Skeletal muscle cell (primary cell): ENCODE measurements at regions not wholly inside any gene's neighbourhood (a gene's known extent, or its start where the extent isn't known, plus 50 kb on each side); places are given as distances from the start of the nearest gene placed in this dataset.
"Not testable (repeated sequence)": the region's sequence is repeated elsewhere in the genome, so short reads cannot be mapped to it uniquely, and the experiment has no call there.

Source experiments
- DNase-seq: peaks from one replicate; pipeline ENCODE4 v3.0.0-alpha.2; 2010; ENCODE audit warnings: low read depth
- H3K4me3 ChIP-seq: 2 replicates; pipeline ENCODE4 v1.5.1; 2011; ENCODE audit warnings: low read depth, mild to moderate bottlenecking, control low read depth, low read length, moderate library complexity

DNA sequence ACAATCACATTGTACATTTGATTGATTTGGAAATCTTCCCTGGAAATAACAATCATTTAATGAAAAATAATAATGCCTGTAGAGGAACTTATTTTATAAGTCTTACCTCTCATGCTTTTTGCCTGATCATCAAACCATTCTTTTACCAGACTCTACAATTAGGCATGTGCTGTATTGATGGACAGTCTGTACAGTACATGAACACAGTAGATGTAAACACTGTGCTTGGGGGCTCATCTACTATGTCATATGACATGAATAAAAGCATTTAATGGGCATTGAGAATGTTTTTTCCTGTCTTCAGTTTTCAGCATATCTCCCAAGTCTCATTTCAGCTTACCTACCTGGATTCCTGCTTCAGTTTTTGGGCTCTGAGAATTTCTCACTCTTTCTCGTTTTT is 1070.9 kb downstream of the STIM2 start:
- DNase-seq = no peak
- no peak overlapping the region for H3K4me3 ChIP-seq

DNA sequence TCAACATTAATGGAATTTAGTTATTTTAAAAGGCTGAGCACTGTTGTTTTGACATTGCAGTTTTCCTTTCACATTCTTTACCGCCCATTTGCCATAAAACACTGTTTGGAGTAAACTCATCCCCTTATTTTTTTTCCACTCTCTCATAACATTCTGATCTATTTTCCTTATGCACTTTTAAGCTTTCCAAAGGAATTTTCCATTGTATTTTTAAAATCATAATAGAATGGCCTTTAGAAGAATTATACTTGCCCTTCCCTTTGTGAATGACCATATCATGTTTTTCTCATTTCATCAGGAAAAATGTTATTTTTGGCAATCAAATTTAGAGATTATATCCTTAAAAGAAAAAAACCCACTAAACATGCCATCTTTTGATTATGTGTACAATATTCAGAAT is 1074.2 kb downstream of the STIM2 start:
- no peak overlapping the region for H3K4me3 ChIP-seq
- DNase-seq = no peak

DNA sequence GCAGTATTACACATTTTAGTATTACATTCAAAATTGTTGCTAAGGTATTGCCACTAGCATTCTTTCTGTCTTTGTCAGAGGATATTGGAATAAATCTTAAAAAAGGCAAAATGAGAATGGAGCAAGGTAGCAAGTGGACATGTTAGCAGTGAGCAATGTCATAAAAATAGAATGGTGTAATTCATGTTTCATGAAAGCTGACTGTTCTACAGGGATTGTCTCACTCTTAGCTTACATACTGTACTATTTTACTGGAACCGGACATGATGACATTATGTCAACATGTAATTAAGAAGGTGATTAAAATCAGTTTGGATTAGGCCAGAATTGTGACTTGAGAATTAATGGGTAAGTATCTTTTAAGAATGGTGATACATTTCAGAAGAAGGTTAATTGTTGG is 1086.2 kb downstream of the STIM2 start:
- DNase-seq = no peak
- H3K4me3 ChIP-seq = no peak overlapping the region

DNA sequence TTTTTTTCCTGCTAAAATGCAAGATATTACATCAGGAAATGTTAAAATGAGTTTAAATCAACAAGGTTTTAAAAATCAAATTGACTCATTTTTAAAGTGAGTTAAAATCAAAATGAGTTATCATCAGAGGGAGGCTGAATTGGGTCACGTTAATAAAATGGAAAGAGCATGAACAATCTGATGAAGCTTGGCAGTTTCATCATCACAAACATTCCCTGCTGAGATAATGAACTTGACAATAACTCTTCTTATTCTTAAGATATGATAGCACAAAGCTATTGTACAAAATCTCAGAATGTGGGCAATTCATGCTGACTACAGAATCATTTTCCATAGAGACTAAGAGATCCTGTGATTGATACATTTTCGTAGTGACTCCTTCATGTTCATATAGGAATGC is 1086.7 kb downstream of the STIM2 start:
- H3K4me3 ChIP-seq = no peak overlapping the region
- no peak for DNase-seq

DNA sequence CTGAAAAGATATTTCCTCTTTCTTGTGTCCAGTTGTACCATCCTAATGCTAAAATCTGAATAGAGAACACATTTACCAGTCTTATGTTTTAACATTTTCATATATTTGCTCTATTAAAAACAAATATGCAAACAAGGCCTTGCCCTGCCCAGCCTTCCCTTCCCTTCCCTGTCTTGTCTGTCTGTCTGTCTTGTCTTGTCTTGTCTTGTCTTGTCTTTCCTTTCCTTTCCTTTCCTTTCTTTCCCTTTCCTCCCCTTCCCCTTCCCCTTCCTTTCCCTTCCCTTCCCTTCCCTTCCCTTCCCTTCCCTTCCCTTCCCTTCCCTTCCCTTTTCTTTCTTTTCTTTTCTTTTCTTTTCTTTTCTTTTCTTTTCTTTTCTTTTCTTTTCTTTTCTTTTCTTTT is 1103.5 kb downstream of the STIM2 start:
- DNase-seq = no peak

DNA sequence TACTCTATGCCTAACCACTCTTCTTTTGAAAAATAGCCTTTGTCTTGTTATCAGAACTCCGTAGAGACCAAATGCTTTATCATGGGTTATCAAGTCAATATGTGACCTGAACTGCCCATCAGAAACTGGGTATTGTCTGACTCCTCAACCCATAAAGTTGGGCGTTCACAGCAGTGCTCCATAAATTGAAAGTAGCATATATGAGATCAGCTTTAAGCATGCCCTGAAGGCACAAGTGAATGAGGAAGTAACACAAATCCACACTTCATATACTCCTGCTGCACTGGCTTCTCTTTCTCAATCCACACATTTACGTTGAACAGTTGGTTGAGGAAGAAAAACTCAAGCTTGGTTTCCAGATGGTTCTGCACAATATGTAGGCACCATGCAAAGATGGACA is 1106.0 kb downstream of the STIM2 start:
- no peak overlapping the region for H3K4me3 ChIP-seq
- no peak for DNase-seq

More for the DNA sequence above, 1103.5 kb downstream of the STIM2 start:
- no peak overlapping the region for H3K4me3 ChIP-seq

DNA sequence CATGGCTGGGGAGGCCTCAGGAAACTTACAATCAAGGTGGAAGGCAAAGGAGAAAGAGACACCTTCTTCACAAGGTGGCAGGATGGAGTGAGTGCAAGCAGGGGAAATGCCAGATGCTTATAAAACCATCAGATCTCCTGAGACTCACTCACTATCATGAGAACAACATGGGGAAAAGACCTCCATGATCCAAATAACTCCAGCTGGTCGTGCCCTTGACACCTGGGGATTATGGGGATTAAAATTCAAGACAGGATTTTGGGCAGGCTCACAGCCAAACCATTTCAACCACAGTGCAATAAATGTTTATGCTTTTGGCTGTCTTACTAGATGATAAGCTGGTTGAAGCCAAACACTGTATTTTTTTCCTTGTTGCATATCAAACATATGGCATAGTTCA is 1112.4 kb downstream of the STIM2 start:
- no peak overlapping the region for H3K4me3 ChIP-seq
- no peak for DNase-seq

DNA sequence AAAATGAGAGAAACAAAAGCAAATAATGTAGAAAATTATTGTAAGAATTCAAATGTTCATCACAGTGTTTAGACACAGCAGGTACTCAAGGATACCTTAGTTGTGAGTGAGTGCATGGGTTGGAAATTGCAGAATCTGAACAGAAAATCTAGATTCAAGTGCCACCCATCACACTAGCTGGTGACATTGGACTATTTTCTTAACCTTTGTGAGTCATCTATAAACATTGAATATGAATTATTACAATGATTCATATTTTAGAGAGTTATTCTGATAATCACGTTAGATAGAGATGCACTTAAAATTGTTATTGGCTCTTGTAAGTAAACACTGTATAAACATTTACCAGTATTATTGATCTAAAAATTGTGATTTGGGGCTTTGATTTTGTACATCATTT is 1113.1 kb downstream of the STIM2 start:
- no peak for DNase-seq

DNA sequence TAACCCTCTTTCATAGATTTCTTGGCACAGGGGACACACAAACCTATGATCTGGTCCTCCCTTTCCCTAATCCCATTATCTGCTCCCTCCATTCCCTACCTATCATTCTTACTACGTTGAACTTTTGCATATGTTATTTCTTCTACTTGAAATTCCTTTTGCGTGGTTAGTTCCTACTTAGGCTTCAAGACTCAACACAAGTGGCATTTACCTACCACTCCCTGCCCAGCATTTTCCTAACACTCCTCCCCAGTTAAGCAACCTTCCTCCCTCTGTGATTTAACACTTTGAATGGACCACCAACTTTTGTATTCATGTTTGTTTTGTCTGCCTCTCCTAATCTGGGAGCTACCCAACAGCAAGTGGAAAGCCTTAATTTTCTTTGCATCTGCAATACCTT is 1113.7 kb downstream of the STIM2 start:
- H3K4me3 ChIP-seq = no peak overlapping the region
- DNase-seq = no peak

More for the DNA sequence above, 1113.1 kb downstream of the STIM2 start:
- no peak overlapping the region for H3K4me3 ChIP-seq

DNA sequence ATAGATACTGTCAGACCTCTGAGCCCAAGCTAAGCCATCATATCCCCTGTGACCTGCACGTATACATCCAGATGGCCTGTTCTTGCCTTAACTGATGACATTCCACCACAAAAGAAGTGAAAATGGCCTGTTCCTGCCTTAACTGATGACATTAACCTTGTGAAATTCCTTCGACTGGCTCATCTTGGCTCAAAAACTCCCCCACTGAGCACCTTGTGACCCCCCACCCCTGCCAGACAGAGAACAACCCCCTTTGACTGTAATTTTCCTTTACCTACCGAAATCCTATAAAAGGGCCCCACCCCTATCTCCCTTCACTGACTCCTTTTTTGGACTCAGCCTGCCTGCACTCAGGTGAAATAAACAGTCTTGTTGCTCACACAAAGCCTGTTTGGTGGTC is 1114.2 kb downstream of the STIM2 start:
- not testable (repeated sequence) for DNase-seq

DNA sequence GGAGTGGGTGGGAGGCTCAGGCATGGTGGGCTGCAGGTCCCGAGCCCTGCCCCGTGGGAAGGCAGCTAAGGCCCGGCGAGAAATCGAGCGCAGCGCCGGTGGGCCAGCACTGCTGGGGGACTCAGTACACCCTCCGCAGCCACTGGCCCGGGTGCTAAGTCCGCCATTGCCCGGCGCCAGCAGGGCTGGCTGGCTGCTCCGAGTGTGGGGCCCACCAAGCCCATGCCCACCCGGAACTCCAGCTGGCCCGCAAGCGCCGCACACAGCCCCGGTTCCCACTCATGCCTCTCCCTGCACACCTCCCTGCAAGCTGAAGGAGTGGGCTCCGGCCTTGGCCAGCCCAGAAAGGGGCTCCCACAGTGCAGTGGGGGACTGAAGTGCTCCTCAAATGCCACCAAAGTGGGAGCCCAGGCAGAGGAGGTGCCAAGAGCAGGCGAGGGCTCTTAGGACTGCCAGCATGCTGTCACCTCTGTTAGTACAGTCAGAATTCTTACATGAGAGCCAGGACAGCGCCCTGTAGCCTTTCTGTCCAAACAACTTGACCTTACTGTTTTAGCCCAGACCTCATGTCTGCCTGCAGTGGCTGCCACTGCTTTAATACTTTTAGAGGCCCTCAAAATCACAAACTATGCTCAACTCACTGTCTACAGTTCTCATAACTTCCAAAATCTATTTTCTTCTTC is 1117.9 kb downstream of the STIM2 start:
- H3K4me3 ChIP-seq, DNase-seq: not testable (repeated sequence)

More for the DNA sequence above, 1114.2 kb downstream of the STIM2 start:
- not testable (repeated sequence) for H3K4me3 ChIP-seq

DNA sequence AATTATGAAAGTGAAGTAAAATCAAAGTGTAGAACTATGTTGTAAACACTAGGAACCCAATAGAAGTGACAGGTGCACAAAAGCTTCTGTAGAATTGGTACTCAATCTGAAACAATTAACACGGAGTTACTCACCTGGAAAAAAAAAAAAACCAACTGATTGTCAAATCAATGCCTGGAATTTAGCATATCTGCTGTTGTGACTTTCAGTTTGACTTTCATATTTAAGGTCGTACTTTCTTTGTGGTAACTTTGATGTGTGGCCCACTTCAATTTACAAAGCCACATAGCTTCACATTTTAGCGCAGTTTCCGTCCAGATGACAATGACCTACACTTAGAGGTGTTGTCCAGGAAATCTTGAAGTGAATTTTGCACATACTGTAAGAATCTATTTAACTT is 1124.9 kb downstream of the STIM2 start:
- H3K4me3 ChIP-seq = no peak overlapping the region
- DNase-seq = no peak

DNA sequence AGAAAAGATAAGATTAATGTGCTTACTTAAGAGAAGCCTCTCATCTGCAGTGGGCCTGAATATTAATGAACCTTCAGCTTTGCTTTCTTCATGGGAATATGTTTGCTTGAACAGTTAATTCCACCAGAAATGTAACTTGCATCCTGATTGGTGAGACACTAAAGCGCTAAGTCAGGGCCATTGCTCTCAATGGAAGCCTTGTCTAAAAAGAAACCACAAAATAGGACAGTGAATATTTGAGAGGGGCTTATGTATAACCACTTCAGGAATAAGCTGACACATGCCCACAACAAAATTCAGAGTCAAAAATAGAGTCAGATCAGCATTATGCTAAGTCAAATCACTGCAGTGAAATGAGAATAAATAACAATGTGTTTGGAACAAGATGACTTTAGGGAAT is 1125.8 kb downstream of the STIM2 start:
- H3K4me3 ChIP-seq = no peak overlapping the region
- no peak for DNase-seq

DNA sequence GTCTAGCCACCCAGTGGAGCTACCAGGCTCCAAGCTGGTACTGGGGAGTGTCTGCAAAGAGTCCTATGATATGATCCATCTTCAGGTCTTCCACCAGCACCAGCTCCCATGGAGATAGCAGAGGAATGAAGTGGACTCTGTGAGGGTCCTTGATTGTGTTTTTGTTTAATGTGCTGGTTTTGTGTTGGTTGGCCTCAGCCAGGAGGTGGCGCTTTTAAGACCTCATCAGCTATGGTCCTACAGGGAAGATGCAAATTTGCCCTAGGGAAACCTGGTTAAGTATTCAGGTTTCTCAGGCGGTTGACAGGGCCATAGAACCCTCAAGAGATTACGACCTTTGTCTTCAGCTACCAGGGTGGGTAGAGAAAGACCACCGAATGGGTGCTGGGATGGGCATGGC is 1141.1 kb downstream of the STIM2 start:
- DNase-seq = no peak
- H3K4me3 ChIP-seq = no peak overlapping the region

DNA sequence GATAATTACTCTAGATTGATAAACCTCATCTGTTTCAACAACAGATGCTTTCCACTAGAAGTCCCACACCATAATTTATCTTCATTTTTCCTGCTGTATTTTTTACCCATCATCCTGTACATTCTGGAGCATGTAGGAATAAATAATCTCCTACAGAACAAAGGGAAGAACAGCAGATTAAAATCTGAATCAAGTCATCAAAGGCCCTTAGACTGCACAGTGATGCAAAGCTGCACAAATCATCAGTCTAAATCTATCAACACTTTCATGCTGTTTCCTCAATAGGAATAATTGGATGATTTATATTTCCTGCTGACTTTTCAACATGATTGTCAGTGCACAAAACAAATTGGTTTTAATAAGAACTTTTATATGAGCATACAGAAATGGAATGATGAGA is 1143.9 kb downstream of the STIM2 start:
- H3K4me3 ChIP-seq = no peak overlapping the region
- DNase-seq = no peak

DNA sequence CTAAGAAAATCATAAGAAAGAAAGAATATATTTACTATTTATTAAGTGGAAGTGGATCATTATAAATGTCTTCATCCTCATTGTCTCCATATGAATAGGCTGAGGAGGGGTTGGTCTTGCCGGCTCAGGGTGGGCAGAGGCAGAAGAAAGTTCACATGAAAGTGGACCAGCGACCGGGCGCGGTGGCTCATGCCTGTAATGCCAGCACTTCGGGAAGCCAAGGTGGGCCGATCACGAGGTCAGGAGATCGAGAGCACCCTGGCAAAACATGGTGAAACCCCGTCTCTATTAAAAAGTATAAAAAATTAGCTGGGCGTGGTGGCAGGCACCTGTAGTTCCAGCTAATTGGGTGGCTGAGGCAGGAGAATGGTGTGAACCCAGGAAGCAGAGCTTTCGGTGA is 1145.4 kb downstream of the STIM2 start:
- DNase-seq = no peak
- H3K4me3 ChIP-seq = no peak overlapping the region

DNA sequence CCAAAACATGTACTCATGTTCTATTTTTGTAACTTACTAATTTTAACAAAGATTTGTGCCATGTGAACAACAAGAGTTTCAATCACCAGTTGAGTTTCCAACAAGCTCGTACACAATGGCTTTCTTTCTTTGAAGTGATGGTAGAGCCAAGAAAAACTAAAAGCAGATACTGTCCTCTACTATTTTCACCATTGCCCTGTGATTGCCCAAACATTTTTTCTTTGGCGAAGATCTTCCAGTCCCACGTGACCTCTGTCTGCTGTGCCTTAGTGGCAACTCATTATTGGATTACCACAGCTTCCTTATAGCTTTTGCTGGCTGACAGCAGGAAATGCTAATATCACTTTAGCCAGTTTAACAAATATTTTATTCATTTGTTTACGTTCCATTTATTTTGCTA is 1147.1 kb downstream of the STIM2 start:
- H3K4me3 ChIP-seq = no peak overlapping the region
- no peak for DNase-seq

DNA sequence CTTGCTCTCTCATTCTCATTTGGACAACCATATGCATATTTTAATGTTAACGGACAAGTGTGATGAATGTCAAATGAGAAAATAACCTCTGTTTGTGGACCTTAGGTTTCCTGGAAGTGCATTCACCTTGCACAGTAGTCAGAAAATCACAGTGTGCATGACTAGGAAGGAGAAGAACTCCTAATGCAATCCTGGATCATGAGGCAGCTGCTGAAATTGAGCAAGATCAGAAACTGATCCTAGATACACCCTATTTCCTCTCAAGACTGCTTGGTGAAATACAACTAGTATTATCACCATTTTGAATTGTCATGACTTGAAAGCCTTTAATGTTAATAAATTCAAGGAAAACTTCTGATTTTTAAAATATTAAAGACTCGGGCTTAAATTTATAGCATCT is 1148.9 kb downstream of the STIM2 start:
- H3K4me3 ChIP-seq = no peak overlapping the region
- no peak for DNase-seq

DNA sequence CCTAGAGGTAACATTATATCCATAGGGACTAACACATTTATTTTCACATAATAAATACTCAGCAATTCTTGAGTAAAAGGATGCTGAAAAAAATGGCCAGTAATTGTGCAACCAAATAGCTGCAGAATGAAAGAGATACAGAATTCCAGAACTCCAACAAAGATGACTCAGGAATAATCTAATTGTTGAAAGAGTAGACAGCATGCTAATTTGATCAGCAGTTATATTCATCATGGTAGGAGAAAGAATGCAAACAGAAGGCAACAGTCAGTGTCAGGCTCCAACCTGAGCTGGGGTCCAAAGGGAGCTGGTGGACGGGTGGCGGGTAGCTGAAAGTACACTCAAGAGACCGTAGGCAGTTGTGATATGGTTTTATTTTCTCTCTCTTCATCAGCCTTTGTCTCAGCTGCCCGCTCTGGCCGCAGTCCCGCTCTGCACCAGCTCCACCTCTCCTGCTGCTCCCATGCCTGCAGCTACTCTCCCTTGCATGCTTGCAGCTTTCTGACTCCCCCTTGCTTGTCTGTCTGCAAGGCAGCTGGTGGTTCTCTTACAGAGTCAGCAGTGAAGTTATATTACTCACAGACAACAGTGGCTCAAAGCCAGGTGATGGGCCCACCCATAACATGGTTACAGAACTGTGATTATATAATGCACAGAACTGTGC is 1150.1 kb downstream of the STIM2 start:
- peak; percentile 16 for DNase-seq

DNA sequence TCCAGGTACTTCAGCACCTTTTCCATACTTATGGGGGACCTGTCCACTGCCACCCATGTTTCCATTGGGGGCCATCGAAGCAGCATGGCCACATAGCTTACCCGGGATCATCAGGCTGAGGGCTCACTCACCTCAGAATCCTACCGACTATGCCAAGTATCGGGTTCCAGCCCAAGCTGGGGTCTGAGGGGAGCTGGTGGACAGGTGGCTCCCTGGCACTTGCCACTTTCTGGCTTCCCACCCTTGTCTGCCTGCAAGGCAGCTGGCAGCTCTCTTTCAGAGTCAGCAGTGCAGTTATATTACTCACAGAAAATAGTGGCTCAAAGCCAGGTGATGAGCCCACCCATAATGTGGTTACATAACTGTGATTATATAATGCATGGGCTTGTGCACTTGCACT is 1153.8 kb downstream of the STIM2 start:
- DNase-seq = no peak
- no peak overlapping the region for H3K4me3 ChIP-seq

More for the DNA sequence above, 1150.1 kb downstream of the STIM2 start:
- no peak overlapping the region for H3K4me3 ChIP-seq

DNA sequence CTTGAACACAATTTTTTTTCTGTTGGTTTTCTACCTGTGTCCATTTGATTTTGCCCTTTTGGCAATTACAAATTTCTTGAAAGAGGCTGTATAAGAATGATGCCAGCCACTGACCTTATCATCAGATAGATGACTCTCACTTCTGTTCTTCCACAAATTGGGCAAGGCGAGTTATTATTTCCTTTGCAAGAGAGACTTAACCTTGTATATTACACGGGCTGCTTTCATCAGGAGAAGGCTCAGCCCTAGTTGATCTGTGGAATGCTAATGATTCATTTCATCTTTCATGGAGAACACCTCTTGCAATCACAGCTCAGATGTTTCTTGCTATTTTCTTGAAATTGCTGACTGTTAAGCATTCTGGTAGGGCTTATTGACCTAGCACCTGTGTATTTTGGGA is 1155.4 kb downstream of the STIM2 start:
- DNase-seq = no peak

More for the DNA sequence above, 1155.4 kb downstream of the STIM2 start:
- no peak overlapping the region for H3K4me3 ChIP-seq
